ENCODE measurements at regions not wholly inside any gene's neighbourhood (a gene's known extent, or its start where the extent isn't known, plus 50 kb on each side); places are given as distances from the start of the nearest gene placed in this dataset.
"Not testable (repeated sequence)": the region's sequence is repeated elsewhere in the genome, so short reads cannot be mapped to it uniquely, and the experiment has no call there.

DNA sequence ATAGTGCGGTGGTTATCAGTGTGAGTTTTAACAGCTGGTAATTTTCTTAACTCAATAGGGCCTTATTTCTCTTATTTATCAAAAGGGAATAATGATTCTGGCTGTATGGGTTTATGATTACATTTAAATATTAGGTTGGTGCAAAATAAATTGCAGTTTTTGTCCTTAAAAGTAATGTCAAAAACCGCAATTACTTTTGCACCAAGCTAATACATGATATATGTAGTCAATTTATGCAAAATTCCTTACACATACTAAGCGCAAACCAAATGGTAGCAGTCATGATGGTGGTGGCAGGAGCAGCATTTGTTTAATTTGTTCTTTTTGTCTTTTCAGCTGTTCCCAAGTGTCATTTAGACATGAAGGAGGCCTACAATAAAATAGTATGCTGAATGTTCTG is 1777.1 kb downstream of the OLFM4 start:
- Histone ChIP-seq H3K4me1 (no peaks in the 10 kb centered on the region), H3K36me3 (no peaks in the 10 kb centered on the region), H3K27ac (replicated peaks in 1 of 4) (no peak overlapping the region), H3K4me3 (no peak overlapping the region), H3K27me3 (no peaks in the 10 kb centered on the region), H3K9me3 (no peaks in the 10 kb centered on the region)
- WGBS: 87% methylated on average over 3 of the region's 3 CpGs
- intact Hi-C loops (cut with DNase I): no loop called here
- no peak for DNase-seq (ENCODE audit: extremely low spot score)
- no peak for TF ChIP-seq EP300 (IDR thresholded peaks at IDR 0.05)
- no peak for TF ChIP-seq POLR2A (IDR thresholded peaks at IDR 0.05; ENCODE audit: low read depth)
- TF ChIP-seq, protein P1, sequence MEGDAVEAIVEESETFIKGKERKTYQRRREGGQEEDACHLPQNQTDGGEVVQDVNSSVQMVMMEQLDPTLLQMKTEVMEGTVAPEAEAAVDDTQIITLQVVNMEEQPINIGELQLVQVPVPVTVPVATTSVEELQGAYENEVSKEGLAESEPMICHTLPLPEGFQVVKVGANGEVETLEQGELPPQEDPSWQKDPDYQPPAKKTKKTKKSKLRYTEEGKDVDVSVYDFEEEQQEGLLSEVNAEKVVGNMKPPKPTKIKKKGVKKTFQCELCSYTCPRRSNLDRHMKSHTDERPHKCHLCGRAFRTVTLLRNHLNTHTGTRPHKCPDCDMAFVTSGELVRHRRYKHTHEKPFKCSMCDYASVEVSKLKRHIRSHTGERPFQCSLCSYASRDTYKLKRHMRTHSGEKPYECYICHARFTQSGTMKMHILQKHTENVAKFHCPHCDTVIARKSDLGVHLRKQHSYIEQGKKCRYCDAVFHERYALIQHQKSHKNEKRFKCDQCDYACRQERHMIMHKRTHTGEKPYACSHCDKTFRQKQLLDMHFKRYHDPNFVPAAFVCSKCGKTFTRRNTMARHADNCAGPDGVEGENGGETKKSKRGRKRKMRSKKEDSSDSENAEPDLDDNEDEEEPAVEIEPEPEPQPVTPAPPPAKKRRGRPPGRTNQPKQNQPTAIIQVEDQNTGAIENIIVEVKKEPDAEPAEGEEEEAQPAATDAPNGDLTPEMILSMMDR (IDR thresholded peaks at IDR 0.05): no peak
- no peak for TF ChIP-seq POLR2AphosphoS5 (IDR thresholded peaks at IDR 0.05)

DNA sequence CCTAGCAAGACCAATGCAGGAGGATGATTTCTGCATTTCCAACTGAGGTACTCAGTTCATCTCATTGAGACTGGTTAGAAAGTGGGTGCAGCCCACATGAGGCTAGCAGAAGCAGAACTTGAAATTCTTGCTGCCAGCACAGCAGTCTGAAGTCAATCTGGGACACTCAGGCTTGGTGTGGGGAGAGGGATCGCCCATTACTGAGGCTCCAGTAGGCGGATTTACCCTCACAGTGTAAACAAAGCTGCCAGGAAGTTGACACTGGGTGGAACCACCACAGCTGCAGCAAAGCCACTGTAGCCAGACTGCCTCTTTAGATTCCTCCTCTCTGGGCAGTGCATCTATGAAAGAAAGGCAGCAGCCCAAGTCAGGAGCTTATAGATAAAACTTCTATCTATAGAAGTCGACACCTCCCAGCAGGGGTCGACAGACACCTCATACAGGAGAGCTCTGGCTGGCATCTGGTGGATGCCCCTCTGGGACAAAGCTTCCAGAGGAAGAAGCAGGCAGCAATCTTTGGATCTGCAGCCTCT is 1793.4 kb downstream of the OLFM4 start:
- H3K4me3 ChIP-seq; H3K36me3 ChIP-seq; H3K9me3 ChIP-seq; DNase-seq (ENCODE audit: extremely low spot score); H3K4me1 ChIP-seq; H3K27me3 ChIP-seq; intact Hi-C loops (cut with DNase I); H3K27ac ChIP-seq (replicated peaks in 1 of 4): not testable (repeated sequence)
- 48% methylated on average over 4 of the region's 4 CpGs for WGBS

DNA sequence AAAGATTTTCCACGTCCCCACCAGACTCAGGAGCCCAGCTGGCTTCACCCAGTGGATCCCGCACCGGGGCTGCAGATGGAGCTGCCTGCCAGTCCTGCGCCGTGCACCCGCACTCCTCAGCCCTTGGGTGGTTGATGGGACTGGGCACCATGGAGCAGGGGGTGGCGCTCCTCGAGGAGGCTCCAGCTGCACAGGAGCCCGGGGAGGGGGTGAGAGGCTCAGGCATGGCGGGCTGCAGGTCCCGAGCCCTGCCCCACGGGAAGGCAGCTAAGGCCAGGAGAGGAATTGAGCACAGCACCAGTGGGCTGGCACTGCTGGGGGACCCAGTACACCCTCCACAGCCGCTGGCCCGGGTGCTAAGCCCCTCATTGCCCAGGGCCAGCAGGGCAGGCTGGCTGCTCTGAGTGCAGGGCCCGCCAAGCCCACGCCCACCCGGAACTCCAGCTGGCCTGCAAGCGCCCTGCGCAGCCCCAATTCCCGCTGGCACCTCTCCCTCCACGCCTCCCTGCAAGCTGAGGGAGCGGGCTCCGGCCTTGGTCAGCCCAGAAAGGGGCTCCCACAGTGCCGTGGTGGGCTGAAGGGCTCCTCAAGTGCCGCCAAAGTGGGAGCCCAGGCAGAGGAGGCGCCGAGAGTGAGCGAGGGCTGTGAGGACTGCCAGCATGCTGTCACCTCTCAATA is 1800.9 kb downstream of the OLFM4 start:
- DNase-seq (ENCODE audit: extremely low spot score); H3K27ac ChIP-seq (replicated peaks in 1 of 4); H3K36me3 ChIP-seq; H3K27me3 ChIP-seq; intact Hi-C loops (cut with DNase I); H3K4me3 ChIP-seq; H3K9me3 ChIP-seq; H3K4me1 ChIP-seq: not testable (repeated sequence)
- WGBS: 97% methylated on average over 6 of the region's 28 CpGs

DNA sequence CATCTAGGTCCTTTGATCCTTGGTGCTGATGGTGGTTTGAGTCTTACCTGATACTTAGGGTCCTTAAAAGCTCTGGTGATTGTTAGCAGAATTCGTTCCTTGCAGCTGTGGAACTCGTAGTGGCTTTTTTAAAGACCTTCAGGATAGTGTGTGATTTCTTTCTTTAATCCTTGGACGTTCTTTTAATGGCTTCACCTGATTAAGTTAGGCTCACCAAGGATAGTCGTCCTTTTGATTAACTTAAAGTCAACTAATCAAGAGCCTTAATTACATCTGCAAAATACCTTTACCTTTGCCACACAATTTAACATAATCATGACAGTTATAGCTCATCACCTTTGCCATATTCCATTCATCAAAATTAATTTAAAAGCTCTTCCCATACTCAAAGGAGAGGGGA is 1807.7 kb downstream of the OLFM4 start:
- no peaks in the 10 kb centered on the region for H3K4me1 ChIP-seq
- intact Hi-C loops (cut with DNase I): no loop called here
- no peak for DNase-seq (ENCODE audit: extremely low spot score)
- TF ChIP-seq, protein P1 (IDR thresholded peaks at IDR 0.05): no peak
- TF ChIP-seq EP300 (IDR thresholded peaks at IDR 0.05) (no peak), POLR2AphosphoS5 (IDR thresholded peaks at IDR 0.05) (no peak)
- no peak overlapping the region for H3K4me3 ChIP-seq
- H3K36me3 ChIP-seq: no peaks in the 10 kb centered on the region
- H3K27ac ChIP-seq (replicated peaks in 1 of 4): no peak overlapping the region
- no peaks in the 10 kb centered on the region for H3K9me3 ChIP-seq
- H3K27me3 ChIP-seq: no peaks in the 10 kb centered on the region
- WGBS: 75% methylated on average over 4 of the region's 4 CpGs

DNA sequence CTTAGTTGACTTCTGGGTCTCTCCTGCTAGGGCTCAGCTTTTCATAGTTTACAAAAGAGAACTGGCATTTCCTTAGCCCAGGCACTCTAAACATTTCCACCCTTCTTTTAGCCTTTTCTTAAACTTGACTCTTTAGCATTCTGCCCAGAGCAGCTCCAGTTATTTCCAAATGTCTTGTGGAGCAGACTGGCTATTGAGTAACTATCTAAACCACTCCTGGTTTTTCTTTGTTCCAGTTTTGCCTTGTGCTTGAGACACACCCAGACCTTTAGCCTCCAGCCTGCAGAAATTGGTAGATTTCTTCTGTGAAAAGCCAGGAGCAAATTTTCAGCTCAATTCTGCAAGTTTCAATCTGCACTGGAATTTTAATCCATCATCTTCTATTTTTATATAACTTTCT is 1813.1 kb downstream of the OLFM4 start:
- TF ChIP-seq EP300 (IDR thresholded peaks at IDR 0.05) (no peak), POLR2AphosphoS5 (IDR thresholded peaks at IDR 0.05) (no peak), POLR2A (IDR thresholded peaks at IDR 0.05; ENCODE audit: low read depth) (no peak)
- TF ChIP-seq, protein P1 (IDR thresholded peaks at IDR 0.05): no peak
- intact Hi-C loops (cut with DNase I): no loop called here
- Histone ChIP-seq H3K36me3 (no peaks in the 10 kb centered on the region), H3K27ac (replicated peaks in 1 of 4) (no peak overlapping the region), H3K27me3 (no peaks in the 10 kb centered on the region), H3K4me3 (no peak overlapping the region), H3K9me3 (no peaks in the 10 kb centered on the region), H3K4me1 (no peaks in the 10 kb centered on the region)
- DNase-seq (ENCODE audit: extremely low spot score): no peak

DNA sequence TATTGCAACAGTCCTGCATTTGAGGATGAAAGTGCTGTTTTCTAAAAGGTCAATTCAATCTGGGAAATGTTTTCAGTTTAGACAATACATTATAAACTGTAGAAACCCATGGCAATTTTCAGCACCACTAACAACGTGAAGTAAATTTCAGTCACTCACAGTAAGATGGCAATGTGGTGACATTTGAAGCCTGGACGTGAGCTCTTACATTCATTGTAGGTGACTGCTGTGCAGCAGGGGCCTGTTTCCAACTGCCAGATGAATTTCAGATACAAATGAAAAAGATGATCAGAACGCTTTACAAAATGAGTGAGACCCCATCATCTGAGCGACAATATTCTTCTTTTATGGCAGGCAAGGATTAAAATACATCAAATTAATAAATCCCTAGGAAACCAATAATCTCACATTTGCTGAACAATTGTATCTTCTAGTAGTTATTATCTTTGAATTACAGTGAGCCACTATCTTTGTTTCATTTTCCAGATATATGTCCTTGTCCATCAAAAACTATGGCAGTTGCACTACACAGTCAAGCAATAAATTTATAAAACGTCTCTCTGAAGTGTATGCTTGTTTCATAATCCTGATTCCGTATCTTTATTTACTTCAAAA is 1816.8 kb downstream of the OLFM4 start:
- 51% methylated on average over 6 of the region's 6 CpGs for WGBS

More for the DNA sequence above, 1816.8 kb downstream of the OLFM4 start:
- Histone ChIP-seq H3K27me3 (no peaks in the 10 kb centered on the region), H3K36me3 (no peaks in the 10 kb centered on the region), H3K27ac (replicated peaks in 1 of 4) (no peak overlapping the region), H3K4me1 (no peaks in the 10 kb centered on the region), H3K4me3 (no peak overlapping the region), H3K9me3 (no peaks in the 10 kb centered on the region)
- no peak for DNase-seq (ENCODE audit: extremely low spot score)
- intact Hi-C loops (cut with DNase I): no loop called here
- TF ChIP-seq POLR2AphosphoS5 (IDR thresholded peaks at IDR 0.05): no peak
- no peak for TF ChIP-seq EP300 (IDR thresholded peaks at IDR 0.05)
- TF ChIP-seq POLR2A (IDR thresholded peaks at IDR 0.05; ENCODE audit: low read depth): no peak
- TF ChIP-seq, protein P1 (IDR thresholded peaks at IDR 0.05): no peak

All from esophagus muscularis mucosa (tissue), 4 donors.